Omental fat pad (tissue), 3 donors: ENCODE measurements at regions not wholly inside any gene's neighbourhood (a gene's known extent, or its start where the extent isn't known, plus 50 kb on each side); places are given as distances from the start of the nearest gene placed in this dataset.

Experiments
- ATAC-seq: fragments of 150-250 bp; one replicate; pipeline ENCODE4 v1.9.1; 2016; ENCODE audit warnings: mild to moderate bottlenecking, moderate library complexity; ENCODE audit not compliant: low FRiP score
- DNase-seq: peaks from one replicate; pipeline ENCODE4 v3.0.0-alpha.2; 2019; ENCODE audit warnings: low spot score
- TF ChIP-seq, protein P1 (sequence below), 3 donors: fragments of 450-650 bp; IDR thresholded peaks; one replicate each; pipeline ENCODE4 v1.5.1; 2016 to 2017; ENCODE audit warnings: antibody characterized with exemption in 3 of 3, mild to moderate bottlenecking in 3 of 3, moderate library complexity in 2 of 3

- ATAC-seq (no peak), DNase-seq (no peak)
- TF ChIP-seq, protein P1, sequence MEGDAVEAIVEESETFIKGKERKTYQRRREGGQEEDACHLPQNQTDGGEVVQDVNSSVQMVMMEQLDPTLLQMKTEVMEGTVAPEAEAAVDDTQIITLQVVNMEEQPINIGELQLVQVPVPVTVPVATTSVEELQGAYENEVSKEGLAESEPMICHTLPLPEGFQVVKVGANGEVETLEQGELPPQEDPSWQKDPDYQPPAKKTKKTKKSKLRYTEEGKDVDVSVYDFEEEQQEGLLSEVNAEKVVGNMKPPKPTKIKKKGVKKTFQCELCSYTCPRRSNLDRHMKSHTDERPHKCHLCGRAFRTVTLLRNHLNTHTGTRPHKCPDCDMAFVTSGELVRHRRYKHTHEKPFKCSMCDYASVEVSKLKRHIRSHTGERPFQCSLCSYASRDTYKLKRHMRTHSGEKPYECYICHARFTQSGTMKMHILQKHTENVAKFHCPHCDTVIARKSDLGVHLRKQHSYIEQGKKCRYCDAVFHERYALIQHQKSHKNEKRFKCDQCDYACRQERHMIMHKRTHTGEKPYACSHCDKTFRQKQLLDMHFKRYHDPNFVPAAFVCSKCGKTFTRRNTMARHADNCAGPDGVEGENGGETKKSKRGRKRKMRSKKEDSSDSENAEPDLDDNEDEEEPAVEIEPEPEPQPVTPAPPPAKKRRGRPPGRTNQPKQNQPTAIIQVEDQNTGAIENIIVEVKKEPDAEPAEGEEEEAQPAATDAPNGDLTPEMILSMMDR (IDR thresholded peaks at IDR 0.05): no peak
Measured at GRCh38 chr3:74351213-74351612, 263.2 kb downstream of the CNTN3 start.

- ATAC-seq (no peak), DNase-seq (no peak)
- TF ChIP-seq, protein P1 (IDR thresholded peaks at IDR 0.05): no peak
Measured at GRCh38 chr3:74349015-74349414, 265.4 kb downstream of the CNTN3 start.

DNA sequence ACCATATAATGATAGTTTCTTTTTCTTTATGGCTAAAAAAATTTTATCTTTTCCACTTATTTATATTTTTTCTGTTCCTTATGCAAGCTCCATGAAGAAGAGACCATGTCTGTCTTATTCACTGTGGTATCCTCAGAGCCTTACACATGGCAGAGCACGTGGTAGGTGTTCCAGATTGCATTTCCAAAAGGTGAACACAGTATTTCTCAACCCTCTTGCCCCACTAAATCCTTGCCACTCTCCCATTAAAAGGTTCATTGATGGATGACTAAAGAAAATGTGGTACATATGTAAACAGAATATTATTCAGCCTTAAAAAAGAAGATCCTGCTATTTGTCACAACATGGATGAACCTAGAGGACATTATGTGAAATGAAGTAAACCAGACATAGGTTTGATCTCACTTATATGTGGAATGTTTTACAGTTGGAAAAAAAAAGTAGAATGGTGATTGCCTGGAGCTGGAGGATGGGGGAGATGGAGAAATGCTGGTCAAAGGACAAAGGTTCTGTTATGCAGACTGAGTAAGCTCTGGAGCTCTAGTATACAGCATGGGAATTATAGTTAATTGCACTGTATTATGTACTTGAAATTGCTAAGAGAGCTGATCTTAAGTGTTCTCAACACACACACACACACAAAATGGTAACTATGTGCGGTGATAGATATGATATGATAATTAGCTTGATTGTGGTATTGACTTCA is 266.7 kb downstream of the CNTN3 start:
- no peak for DNase-seq
- ATAC-seq: no peak

GRCh38 chr3:74346896-74347295 is 267.6 kb downstream of the CNTN3 start:
- DNase-seq (no peak), ATAC-seq (no peak)
- TF ChIP-seq, protein P1 (IDR thresholded peaks at IDR 0.05): no peak

More for the DNA sequence above, 266.7 kb downstream of the CNTN3 start:
- TF ChIP-seq, protein P1 (IDR thresholded peaks at IDR 0.05): no peak

GRCh38 chr3:74345701-74346100 is 268.8 kb downstream of the CNTN3 start:
- DNase-seq (no peak), ATAC-seq (no peak)
- TF ChIP-seq, protein P1 (IDR thresholded peaks at IDR 0.05): no peak

- no peak for DNase-seq
- TF ChIP-seq, protein P1 (IDR thresholded peaks at IDR 0.05): no peak
- ATAC-seq: no peak
Measured at GRCh38 chr3:74344865-74345440, 269.5 kb downstream of the CNTN3 start.

DNA sequence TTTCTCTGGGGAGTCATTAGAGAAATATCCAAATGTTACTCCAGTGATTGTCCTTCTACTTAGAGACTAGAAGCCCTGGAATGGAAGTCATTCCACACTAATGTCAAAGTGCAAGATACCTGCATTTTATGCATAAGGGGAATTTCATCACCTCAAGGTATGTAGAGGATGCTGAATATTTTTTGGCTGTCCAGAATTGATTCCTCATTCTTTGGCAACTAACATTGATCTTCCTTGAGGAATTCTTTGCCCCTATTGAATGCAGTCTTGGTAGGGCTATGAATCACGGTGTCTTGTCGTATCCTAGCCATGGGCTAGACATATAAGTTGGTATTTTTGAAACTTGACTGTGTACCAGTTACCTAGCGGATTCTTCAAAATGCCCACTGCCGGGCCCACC is 271.1 kb downstream of the CNTN3 start:
- TF ChIP-seq, protein P1 (IDR thresholded peaks at IDR 0.05): no peak
- DNase-seq (no peak), ATAC-seq (no peak)
